ENCODE measurements at regions not wholly inside any gene's neighbourhood (a gene's known extent, or its start where the extent isn't known, plus 50 kb on each side); places are given as distances from the start of the nearest gene placed in this dataset.

DNA sequence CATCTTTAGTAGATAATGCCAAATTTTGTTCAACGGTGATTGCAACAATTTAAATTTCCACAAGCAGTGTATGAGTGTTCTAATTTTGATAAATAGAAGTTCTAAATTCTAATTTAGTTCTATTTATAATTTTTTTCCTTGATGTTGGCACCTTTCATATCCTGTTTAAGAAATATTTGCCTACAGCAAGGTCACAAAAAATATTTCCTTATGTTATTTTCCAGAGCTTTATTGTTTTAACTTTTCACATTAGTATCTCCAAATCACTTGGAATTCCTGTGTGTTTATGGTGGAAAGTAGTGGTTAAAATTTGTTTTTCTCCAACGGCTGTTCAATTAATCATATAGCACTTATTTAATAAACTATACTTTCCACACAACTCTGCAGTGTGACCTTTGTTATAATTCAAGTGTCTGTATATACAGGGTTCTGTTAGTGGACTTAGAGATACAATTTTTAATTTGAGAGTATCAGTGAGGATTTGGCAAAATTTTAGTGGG is 94.3 kb upstream of the CD55 start:
- no CpG with 5 or more reads among the region's 2 CpGs for WGBS, 2 experiments (ENCODE audit: extremely low coverage in 2 of 2, insufficient read length in 1 of 2)
- H3K4me2 ChIP-seq (ENCODE audit: low read depth, low read length) = no peak overlapping the region
- no peak overlapping the region for H3K4ac ChIP-seq (ENCODE audit: low read depth, low read length)
- H3K56ac ChIP-seq (ENCODE audit: extremely low read depth, insufficient read depth, low read length) = no peak overlapping the region
- H3K9me3 ChIP-seq (ENCODE audit: control insufficient read depth, insufficient read depth, low read length) = no peaks in the 10 kb centered on the region
- no peak overlapping the region for H2BK20ac ChIP-seq (ENCODE audit: low read depth, low read length)
- H3K4me1 ChIP-seq (ENCODE audit: control insufficient read depth, insufficient read depth, low read length) = no peaks in the 10 kb centered on the region; the same call in 1 of the 2 replicates
- no peaks in the 10 kb centered on the region for H3K9me1 ChIP-seq (ENCODE audit: insufficient read depth, low read length)
- no peak overlapping the region for H3K9ac ChIP-seq (ENCODE audit: low read depth, low read length)
- H4K5ac ChIP-seq (ENCODE audit: low read depth, low read length) = no peak overlapping the region
- no peaks in the 10 kb centered on the region for H3K27me3 ChIP-seq (ENCODE audit: control insufficient read depth, insufficient read depth, low read length)
- intact Hi-C loops (cut with micrococcal nuclease) = no loop called here
- H4K8ac ChIP-seq (ENCODE audit: low read depth in 2 of 2, low read length in 2 of 2) = no peak overlapping the region
- H3K4me3 ChIP-seq (ENCODE audit: insufficient read depth, low read depth, low read length) = no peak overlapping the region
- no peak overlapping the region for H2AK5ac ChIP-seq (ENCODE audit: low read depth, low read length)
- in situ Hi-C loops (cut with MboI; ENCODE audit: low sequenced_read_pairs) = no loop called here
- no peak overlapping the region for H3K27ac ChIP-seq (ENCODE audit: insufficient read depth, low read length)
- no peaks in the 10 kb centered on the region for H4K20me1 ChIP-seq (ENCODE audit: insufficient read depth, low read length)
- H2AK9ac ChIP-seq (replicated peaks; ENCODE audit: low read depth, low read length, poor library complexity) = no peak overlapping the region
- H2BK5ac ChIP-seq (ENCODE audit: low read depth, low read length, poor library complexity, severe bottlenecking) = no peak overlapping the region
- CTCF ChIA-PET = interaction anchor here (1.0 kb wide), 1 partner anchor 570 kb away, joined by 10 read pairs; no protein-coding TSS in a partner anchor
- dilution Hi-C loops (cut with HindIII; ENCODE audit: low sequenced_read_pairs, unreplicated experiment) = no loop called here
- DNase-seq (no peak), ATAC-seq (ENCODE audit: low read depth) (no peak)
- POLR2A ChIA-PET (ENCODE audit: unreplicated experiment) = no interaction called here
- BruUV-seq (replicated peaks) = no TSS peak
- H2BK120ac ChIP-seq (ENCODE audit: low read depth, low read length) = no peak overlapping the region
- H2BK15ac ChIP-seq (ENCODE audit: low read depth, low read length) = no peak overlapping the region
- no peaks in the 10 kb centered on the region for H3K79me1 ChIP-seq (ENCODE audit: low read depth in 1 of 2, low read length in 2 of 2)
- H3K36me3 ChIP-seq (ENCODE audit: control insufficient read depth, insufficient read depth, low read length) = no peaks in the 10 kb centered on the region
- TF ChIP-seq SMC3 (IDR thresholded peaks at IDR 0.05; ENCODE audit: low read depth, low read length) = no peak
- TF ChIP-seq, protein P1, sequence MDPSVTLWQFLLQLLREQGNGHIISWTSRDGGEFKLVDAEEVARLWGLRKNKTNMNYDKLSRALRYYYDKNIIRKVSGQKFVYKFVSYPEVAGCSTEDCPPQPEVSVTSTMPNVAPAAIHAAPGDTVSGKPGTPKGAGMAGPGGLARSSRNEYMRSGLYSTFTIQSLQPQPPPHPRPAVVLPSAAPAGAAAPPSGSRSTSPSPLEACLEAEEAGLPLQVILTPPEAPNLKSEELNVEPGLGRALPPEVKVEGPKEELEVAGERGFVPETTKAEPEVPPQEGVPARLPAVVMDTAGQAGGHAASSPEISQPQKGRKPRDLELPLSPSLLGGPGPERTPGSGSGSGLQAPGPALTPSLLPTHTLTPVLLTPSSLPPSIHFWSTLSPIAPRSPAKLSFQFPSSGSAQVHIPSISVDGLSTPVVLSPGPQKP (IDR thresholded peaks at IDR 0.05; ENCODE audit: borderline replicate concordance, low read depth, low read length) = no peak
- no peak for TF ChIP-seq RFX5 (IDR thresholded peaks at IDR 0.05; ENCODE audit: low read depth, low read length)
- TF ChIP-seq, protein P2, sequence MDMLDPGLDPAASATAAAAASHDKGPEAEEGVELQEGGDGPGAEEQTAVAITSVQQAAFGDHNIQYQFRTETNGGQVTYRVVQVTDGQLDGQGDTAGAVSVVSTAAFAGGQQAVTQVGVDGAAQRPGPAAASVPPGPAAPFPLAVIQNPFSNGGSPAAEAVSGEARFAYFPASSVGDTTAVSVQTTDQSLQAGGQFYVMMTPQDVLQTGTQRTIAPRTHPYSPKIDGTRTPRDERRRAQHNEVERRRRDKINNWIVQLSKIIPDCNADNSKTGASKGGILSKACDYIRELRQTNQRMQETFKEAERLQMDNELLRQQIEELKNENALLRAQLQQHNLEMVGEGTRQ (IDR thresholded peaks at IDR 0.05; ENCODE audit: low read depth, low read length) = no peak
- TF ChIP-seq, protein P3, sequence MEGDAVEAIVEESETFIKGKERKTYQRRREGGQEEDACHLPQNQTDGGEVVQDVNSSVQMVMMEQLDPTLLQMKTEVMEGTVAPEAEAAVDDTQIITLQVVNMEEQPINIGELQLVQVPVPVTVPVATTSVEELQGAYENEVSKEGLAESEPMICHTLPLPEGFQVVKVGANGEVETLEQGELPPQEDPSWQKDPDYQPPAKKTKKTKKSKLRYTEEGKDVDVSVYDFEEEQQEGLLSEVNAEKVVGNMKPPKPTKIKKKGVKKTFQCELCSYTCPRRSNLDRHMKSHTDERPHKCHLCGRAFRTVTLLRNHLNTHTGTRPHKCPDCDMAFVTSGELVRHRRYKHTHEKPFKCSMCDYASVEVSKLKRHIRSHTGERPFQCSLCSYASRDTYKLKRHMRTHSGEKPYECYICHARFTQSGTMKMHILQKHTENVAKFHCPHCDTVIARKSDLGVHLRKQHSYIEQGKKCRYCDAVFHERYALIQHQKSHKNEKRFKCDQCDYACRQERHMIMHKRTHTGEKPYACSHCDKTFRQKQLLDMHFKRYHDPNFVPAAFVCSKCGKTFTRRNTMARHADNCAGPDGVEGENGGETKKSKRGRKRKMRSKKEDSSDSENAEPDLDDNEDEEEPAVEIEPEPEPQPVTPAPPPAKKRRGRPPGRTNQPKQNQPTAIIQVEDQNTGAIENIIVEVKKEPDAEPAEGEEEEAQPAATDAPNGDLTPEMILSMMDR (conservative IDR thresholded peaks at IDR 0.05; ENCODE audit: low read depth, low read length) = no peak
- TF ChIP-seq MXI1 (IDR thresholded peaks at IDR 0.05; ENCODE audit: borderline replicate concordance, low read depth, low read length) = no peak
- no peak for TF ChIP-seq CEBPB (IDR thresholded peaks at IDR 0.05; ENCODE audit: low read depth, low read length)
- no peak for TF ChIP-seq CHD1 (IDR thresholded peaks at IDR 0.05; ENCODE audit: low read depth, low read length)
- no peak for TF ChIP-seq FOS (IDR thresholded peaks at IDR 0.05; ENCODE audit: low read depth, low read length)
- no peak for TF ChIP-seq NFE2L2 (IDR thresholded peaks at IDR 0.05; ENCODE audit: low read depth, low read length)
- H3K18ac ChIP-seq (ENCODE audit: low read depth, low read length) = no peak overlapping the region; the same call in 1 of the 2 replicates
- H2AFZ ChIP-seq (replicated peaks; ENCODE audit: low read length, poor library complexity) = no peak overlapping the region
- no peak overlapping the region for H3K14ac ChIP-seq (replicated peaks; ENCODE audit: low read depth, low read length)
- no peak overlapping the region for H3K23ac ChIP-seq (ENCODE audit: low read depth, low read length)
- H4K91ac ChIP-seq (ENCODE audit: insufficient read depth, low read depth, low read length) = no peak overlapping the region
